Prostate gland (tissue), 2 donors: ENCODE measurements at regions not wholly inside any gene's neighbourhood (a gene's known extent, or its start where the extent isn't known, plus 50 kb on each side); places are given as distances from the start of the nearest gene placed in this dataset.

Source experiments
- DNase-seq: peaks from one replicate; pipeline ENCODE4 v3.0.0-alpha.2; 2019; ENCODE audit warnings: low spot score
- H3K27ac ChIP-seq, 2 donors: fragments of 200-600 bp; sonication (generic); 2 replicates each; pipeline ENCODE4 v1.5.1; 2017 to 2019
- H3K27me3 ChIP-seq: fragments of 200-600 bp; sonication (generic); replicated peaks from 2 replicates; pipeline ENCODE4 v1.5.1; 2019; ENCODE audit not compliant: insufficient read depth
- H3K36me3 ChIP-seq, 2 donors: fragments of 200-600 bp; sonication (generic); 1 replicate in 1 of 2; 2 replicates in 1 of 2; pipeline versions ENCODE4 v1.5.1 to v1.8.1; 2017 to 2019
- H3K4me1 ChIP-seq: fragments of 200-600 bp; sonication (generic); replicated peaks from 2 replicates; pipeline ENCODE4 v1.5.1; 2019
- H3K4me3 ChIP-seq, 2 donors: fragments of 200-600 bp; sonication (generic); 2 replicates each; pipeline ENCODE4 v1.5.1; 2017 to 2019
- H3K9me3 ChIP-seq: fragments of 200-600 bp; sonication (generic); 2 replicates; pipeline ENCODE4 v1.5.1; 2017
- POLR2A ChIP-seq: fragments of 450-650 bp; IDR thresholded peaks from one replicate; pipeline ENCODE4 v1.6.1; 2016; ENCODE audit warnings: antibody characterized with exemption, mild to moderate bottlenecking
- POLR2AphosphoS5 ChIP-seq: sonication (generic); formaldehyde crosslinking; IDR thresholded peaks from one replicate; pipeline ENCODE4 v1.6.1; 2017; ENCODE audit warnings: antibody characterized with exemption
- WGBS: methylation state at CpG from one replicate; pipeline ENCODE4 v1.1.5; 2018; 5-methylcytosine and 5-hydroxymethylcytosine counted together
- intact Hi-C: fragments of 100-400 bp; cut with DNase I; formaldehyde crosslinking; loops from one replicate; pipeline ENCODE4 v1.14.2; 2022
- TF ChIP-seq, protein P1 (sequence below), 4 experiments: fragments of 200-600 bp in 2 of 4; fragments of 450-650 bp in 2 of 4; sonication (generic) in 2 of 4; IDR thresholded peaks; 1 replicate in 3 of 4; 2 replicates in 1 of 4; pipeline ENCODE4 v1.5.1; 2016 to 2019; ENCODE audit warnings: antibody characterized with exemption in 4 of 4, mild to moderate bottlenecking in 2 of 4, moderate library complexity in 2 of 4

DNA sequence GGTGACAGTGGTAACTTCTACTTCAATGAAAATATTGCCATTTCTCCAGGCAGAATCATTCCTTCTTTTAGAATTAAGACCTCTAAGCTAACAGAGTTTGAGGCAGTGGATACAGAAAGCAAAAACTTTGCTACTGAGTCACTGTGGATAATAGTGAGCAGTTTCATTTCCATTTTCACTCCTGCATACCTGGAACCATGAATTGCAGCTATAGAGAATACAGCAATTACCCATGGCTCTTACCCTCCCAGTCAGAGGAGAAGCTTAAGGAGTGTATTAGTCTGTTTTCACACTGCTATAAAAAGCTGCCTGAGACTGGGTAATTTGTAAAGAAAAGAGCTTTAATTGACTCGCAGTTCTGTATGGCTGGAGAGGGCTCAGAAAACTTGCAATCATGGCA lies 531.4 kb upstream of the CNTNAP5 start:
- H3K27ac ChIP-seq, result no peak overlapping the region
- H3K4me3 ChIP-seq, result no peak overlapping the region
- no peaks in the 10 kb centered on the region for H3K27me3 ChIP-seq
- intact Hi-C loops, result no loop called here
- DNase-seq, result no peak
- H3K36me3 ChIP-seq, result no peaks in the 10 kb centered on the region
- no peaks in the 10 kb centered on the region for H3K4me1 ChIP-seq
- TF ChIP-seq, protein P1, sequence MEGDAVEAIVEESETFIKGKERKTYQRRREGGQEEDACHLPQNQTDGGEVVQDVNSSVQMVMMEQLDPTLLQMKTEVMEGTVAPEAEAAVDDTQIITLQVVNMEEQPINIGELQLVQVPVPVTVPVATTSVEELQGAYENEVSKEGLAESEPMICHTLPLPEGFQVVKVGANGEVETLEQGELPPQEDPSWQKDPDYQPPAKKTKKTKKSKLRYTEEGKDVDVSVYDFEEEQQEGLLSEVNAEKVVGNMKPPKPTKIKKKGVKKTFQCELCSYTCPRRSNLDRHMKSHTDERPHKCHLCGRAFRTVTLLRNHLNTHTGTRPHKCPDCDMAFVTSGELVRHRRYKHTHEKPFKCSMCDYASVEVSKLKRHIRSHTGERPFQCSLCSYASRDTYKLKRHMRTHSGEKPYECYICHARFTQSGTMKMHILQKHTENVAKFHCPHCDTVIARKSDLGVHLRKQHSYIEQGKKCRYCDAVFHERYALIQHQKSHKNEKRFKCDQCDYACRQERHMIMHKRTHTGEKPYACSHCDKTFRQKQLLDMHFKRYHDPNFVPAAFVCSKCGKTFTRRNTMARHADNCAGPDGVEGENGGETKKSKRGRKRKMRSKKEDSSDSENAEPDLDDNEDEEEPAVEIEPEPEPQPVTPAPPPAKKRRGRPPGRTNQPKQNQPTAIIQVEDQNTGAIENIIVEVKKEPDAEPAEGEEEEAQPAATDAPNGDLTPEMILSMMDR (IDR thresholded peaks at IDR 0.05), result no peak
- no peak for TF ChIP-seq POLR2AphosphoS5
- no peak for TF ChIP-seq POLR2A
- 57% methylated on average over 1 of the region's 1 CpG for WGBS
- H3K9me3 ChIP-seq, result no peaks in the 10 kb centered on the region

DNA sequence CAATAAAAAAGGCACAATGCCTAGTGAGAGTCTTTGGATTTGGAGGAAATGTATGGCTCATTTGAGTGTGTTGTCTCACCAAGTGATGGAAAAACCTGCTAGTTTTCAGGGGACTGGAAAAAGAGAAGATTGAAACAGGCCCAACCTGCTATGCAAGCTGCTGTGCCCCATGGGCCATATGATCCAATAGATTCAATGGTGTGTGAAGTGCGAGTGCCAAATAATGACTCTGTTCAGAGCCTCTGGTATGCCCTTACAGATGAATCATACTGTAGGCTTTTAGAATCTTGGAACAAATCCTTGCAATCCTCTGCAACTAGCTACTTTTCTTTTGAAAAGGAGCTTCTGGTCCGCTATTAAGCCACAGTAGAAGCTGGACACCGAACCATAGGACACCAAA lies 529.8 kb upstream of the CNTNAP5 start:
- H3K4me1 ChIP-seq, result no peaks in the 10 kb centered on the region
- intact Hi-C loops, result no loop called here
- no peaks in the 10 kb centered on the region for H3K36me3 ChIP-seq
- no peak overlapping the region for H3K4me3 ChIP-seq
- H3K27ac ChIP-seq, result no peak overlapping the region
- WGBS, result 87% methylated on average over 3 of the region's 3 CpGs
- no peaks in the 10 kb centered on the region for H3K27me3 ChIP-seq
- no peak for DNase-seq
- H3K9me3 ChIP-seq, result no peaks in the 10 kb centered on the region
- TF ChIP-seq, protein P1 (IDR thresholded peaks at IDR 0.05), result no peak
- TF ChIP-seq POLR2A, result no peak
- TF ChIP-seq POLR2AphosphoS5, result no peak

DNA sequence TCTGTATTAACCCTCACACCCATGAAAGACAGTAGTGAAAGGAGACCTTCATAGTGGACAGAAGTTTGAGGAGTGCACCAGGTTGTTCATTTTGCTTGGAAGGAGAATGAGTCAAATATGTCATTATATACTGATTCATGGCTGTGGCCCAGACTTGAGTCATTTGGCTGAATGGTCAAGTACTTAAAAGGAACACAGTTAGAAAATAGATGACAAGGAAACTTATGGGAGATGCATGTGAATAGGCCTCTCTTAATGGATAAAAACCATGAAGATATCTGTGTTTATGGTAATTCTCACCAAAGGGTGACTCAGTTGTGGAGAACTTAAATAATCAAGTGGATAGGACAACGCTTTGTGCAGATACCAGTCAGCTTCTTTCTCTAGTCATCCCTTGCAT lies 524.7 kb upstream of the CNTNAP5 start:
- Histone ChIP-seq H3K4me1 (no peaks in the 10 kb centered on the region), H3K9me3 (no peaks in the 10 kb centered on the region), H3K27me3 (no peaks in the 10 kb centered on the region), H3K36me3 (no peaks in the 10 kb centered on the region), H3K4me3 (no peak overlapping the region), H3K27ac (no peak overlapping the region)
- no peak for DNase-seq
- WGBS, result 90% methylated on average over 1 of the region's 1 CpG
- intact Hi-C loops, result no loop called here
- TF ChIP-seq, protein P1 (IDR thresholded peaks at IDR 0.05), result no peak
- no peak for TF ChIP-seq POLR2AphosphoS5

DNA sequence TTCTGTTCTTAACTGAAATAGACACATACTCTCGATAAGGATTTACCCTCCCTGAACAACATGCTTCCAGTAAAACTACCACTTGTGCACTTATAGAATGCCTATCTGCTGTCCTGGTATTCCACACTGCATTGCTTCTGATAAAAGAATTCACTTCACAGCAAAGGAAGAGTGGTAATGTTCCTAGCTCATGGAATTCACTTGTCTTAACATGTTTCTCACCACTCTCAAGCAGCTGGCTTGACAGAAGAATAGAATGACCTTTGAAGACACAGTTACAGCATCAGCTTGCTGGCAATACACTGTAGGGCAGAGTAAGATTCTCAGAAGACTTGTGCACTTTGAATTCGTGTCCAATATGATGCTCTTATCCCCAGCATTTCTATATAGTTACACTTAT lies 524.1 kb upstream of the CNTNAP5 start:
- H3K4me3 ChIP-seq, result no peak overlapping the region
- H3K36me3 ChIP-seq, result no peaks in the 10 kb centered on the region
- TF ChIP-seq POLR2A (no peak), POLR2AphosphoS5 (no peak)
- TF ChIP-seq, protein P1 (IDR thresholded peaks at IDR 0.05), result no peak
- intact Hi-C loops, result no loop called here
- no peak overlapping the region for H3K27ac ChIP-seq
- 54% methylated on average over 2 of the region's 2 CpGs for WGBS
- H3K27me3 ChIP-seq, result no peaks in the 10 kb centered on the region
- DNase-seq, result no peak
- no peaks in the 10 kb centered on the region for H3K9me3 ChIP-seq
- H3K4me1 ChIP-seq, result no peaks in the 10 kb centered on the region

DNA sequence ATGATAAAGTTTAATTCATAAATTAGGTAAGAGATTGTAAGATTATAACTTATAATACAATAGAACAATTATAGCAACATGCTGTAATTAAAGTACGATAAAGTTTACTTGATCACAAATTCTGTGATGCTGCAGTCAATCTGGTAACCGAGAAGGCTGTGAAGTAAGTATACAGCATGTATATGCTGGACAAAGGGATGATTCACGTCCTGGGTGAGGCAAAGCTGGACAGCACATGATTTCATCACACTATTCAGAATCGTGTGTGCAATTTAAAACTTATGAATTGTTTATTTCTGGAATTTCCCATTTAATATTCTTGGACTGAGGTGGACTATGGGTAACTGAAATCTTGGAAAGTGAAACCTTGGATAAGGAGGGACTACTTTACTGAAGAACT lies 522.2 kb upstream of the CNTNAP5 start:
- Histone ChIP-seq H3K4me3 (no peak overlapping the region), H3K36me3 (no peaks in the 10 kb centered on the region), H3K27ac (no peak overlapping the region), H3K9me3 (no peaks in the 10 kb centered on the region), H3K4me1 (no peaks in the 10 kb centered on the region), H3K27me3 (no peaks in the 10 kb centered on the region)
- WGBS, result 60% methylated on average over 4 of the region's 4 CpGs
- intact Hi-C loops, result no loop called here
- DNase-seq, result no peak
- TF ChIP-seq POLR2AphosphoS5 (no peak), POLR2A (no peak)
- TF ChIP-seq, protein P1 (IDR thresholded peaks at IDR 0.05), result no peak
